GM12874 (cell line): ENCODE measurements at regions not wholly inside any gene's neighbourhood (a gene's known extent, or its start where the extent isn't known, plus 50 kb on each side); places are given as distances from the start of the nearest gene placed in this dataset.

Source experiments
- TF ChIP-seq, protein P1 (sequence below): IDR thresholded peaks from 2 replicates; pipeline ENCODE4 v1.5.1; 2011; ENCODE audit warnings: low read depth, mild to moderate bottlenecking, control low read depth, low read length, moderate library complexity; ENCODE audit not compliant: insufficient read depth

DNA sequence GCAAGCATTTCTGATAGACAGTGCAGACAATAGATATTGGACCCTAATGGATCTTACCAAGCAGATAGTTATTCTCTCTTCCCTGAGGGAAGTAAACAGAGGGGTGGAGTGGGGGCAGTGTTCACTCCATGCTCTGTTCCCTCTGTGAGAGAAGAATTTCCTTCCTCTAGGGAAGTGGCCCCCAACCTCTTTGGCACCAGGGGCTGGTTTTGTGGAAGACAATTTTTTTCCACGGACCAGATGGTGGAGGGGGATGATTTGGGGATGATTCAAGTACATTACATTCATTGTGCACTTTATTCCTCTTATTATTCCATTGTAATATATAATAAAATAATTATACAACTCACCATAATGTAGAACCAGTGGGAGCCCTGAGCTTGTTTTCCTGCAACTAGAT is 459.9 kb downstream of the ADGRL2 start:
- TF ChIP-seq, protein P1, sequence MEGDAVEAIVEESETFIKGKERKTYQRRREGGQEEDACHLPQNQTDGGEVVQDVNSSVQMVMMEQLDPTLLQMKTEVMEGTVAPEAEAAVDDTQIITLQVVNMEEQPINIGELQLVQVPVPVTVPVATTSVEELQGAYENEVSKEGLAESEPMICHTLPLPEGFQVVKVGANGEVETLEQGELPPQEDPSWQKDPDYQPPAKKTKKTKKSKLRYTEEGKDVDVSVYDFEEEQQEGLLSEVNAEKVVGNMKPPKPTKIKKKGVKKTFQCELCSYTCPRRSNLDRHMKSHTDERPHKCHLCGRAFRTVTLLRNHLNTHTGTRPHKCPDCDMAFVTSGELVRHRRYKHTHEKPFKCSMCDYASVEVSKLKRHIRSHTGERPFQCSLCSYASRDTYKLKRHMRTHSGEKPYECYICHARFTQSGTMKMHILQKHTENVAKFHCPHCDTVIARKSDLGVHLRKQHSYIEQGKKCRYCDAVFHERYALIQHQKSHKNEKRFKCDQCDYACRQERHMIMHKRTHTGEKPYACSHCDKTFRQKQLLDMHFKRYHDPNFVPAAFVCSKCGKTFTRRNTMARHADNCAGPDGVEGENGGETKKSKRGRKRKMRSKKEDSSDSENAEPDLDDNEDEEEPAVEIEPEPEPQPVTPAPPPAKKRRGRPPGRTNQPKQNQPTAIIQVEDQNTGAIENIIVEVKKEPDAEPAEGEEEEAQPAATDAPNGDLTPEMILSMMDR: no peak

DNA sequence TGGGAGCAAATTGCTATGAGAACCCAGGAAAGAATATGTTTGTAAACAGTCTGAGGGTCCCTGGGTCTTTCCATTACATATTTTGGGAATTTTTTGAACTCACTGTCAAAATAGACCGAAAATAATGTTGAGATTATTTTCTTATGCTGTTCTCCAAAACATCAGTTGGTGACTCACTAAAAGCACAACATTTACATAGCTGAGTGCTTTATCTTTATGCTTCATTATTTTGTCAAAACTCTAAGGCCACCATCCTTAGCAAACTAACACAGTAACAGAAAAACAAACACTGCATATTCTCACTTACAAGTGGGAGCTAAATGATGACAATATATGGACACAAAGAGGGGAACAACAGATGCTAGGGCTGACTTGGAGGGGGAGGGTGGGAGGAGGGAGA is 459.3 kb downstream of the ADGRL2 start:
- TF ChIP-seq, protein P1: no peak

DNA sequence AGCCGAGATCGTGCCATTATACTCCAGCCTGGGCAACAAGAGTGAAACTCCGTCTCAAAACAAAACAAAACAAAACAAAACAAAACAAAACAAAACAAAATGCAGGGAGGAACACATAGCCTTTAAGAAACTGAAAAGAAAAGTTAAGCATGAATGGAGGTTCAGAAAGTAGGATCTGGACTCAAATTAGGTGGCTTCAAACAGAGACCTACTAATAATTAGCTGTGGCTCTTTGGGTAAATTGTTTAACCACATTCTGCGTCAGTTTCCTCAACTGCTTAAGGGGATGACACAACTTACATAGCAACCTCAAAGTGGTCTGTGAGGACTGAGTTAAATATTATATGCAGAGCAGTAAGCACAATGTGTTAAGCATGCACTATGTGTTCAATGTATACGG is 458.2 kb downstream of the ADGRL2 start:
- TF ChIP-seq, protein P1: no peak

DNA sequence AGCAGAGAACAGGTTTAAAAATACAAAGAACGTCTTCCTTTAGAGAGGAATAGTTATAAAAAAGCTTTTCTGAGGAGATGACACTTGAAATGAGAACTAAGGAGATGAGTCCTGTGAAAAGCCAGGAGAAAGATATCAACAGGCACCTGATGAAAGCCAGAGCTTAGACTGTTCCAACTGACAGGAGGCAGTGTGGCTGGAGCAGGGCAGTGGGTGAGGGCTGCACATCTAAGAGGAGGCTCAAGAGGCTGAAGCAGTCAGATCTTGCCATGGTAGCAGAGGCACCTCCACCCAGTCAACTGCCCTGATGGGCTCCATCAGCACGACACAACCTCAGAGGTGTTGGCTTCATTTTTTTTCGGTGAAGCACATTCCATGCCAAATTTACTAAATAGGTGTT is 445.3 kb downstream of the ADGRL2 start:
- TF ChIP-seq, protein P1: no peak

DNA sequence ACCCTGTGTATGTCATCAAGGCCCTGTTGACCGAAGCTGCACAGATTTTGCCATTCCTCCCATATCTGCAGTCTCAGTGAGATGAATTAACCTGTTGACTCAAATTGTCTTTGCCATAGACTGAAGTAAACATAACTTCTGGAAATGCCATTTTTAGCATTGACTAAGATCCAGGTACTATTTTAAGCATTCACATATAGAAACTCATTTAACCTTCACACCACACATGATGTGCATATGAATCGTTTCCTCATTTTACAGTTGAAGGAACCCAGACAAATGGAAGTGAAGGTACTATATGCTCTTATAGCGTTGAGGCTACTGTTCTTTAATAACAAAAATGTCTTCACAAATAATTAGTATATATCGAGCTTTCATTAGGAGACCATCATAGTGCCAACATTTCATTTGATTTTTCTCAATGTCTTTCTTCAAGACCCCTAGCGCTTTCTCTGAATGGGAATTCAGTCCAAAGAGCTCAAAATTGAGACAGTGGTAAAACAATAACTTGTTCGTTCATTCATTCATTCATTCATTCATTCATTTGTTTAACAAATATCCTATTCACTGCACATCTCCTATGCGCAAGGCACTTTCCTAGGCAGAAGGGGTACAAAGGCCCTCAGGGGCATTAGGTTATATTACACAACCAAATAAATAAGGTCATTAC is 444.7 kb downstream of the ADGRL2 start:
- TF ChIP-seq, protein P1: no peak

DNA sequence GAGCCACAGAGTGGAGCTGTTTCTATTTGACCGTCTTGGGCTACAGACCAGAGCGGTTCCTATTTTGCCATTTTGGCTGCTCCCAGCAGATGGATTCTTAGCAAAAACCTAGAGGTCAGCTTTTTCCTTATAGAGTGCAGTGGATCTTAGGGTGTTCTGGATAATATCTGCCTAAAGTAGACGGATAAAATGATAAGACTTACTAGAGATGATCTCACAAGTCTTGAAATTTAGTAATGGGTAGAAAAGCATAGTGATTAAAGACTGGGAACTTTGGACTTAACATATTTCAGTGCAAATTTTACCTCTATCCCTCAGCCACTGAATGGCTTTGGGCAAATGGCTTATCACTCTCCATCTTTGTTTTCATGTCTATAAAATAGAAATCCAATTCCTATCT is 439.8 kb downstream of the ADGRL2 start:
- TF ChIP-seq, protein P1: no peak

DNA sequence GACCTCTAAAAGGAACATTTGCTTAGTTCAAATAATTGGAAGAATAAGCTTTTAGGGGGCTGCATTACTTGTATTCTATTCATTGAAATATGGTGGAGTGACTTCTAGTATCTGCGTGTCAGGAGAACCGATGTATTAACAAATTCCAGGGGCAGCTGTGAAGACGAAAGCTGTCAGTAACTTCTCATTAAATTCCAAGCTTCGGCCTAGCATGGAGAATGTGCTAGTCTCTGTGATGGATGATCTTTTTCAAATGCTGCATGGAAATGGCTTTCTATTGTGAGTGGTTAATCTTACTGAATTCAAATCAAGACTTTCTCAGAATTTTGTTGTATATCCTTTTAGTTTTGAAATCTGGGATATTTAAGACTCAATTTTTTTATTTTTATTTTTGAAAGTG is 429.9 kb downstream of the ADGRL2 start:
- TF ChIP-seq, protein P1: no peak
